ENCODE measurements at regions not wholly inside any gene's neighbourhood (a gene's known extent, or its start where the extent isn't known, plus 50 kb on each side); places are given as distances from the start of the nearest gene placed in this dataset.

GRCh38 chr5:44659334-44659733, 149.4 kb upstream of the MRPS30 start:
- Histone ChIP-seq H2BK120ac (replicated peaks; ENCODE audit: low read depth, low read length) (no peak overlapping the region), H3K56ac (replicated peaks; ENCODE audit: insufficient read length, low read depth, low read length) (no peak overlapping the region), H2BK15ac (ENCODE audit: low read length) (no peak overlapping the region), H3K4me1 (replicated peaks in 1 of 4; ENCODE audit: control insufficient read depth in 3 of 4, insufficient read depth in 4 of 4, low read length in 3 of 4) (no peaks in the 10 kb centered on the region), H3K36me3 (ENCODE audit: control insufficient read depth in 2 of 4, insufficient read depth in 4 of 4, low read length in 3 of 4) (no peaks in the 10 kb centered on the region), H3K23me2 (ENCODE audit: low read depth, low read length) (no peaks in the 10 kb centered on the region), H4K20me1 (replicated peaks in 1 of 2; ENCODE audit: control insufficient read depth in 1 of 2, insufficient read depth in 2 of 2, low read length in 2 of 2) (no peaks in the 10 kb centered on the region), H3K9me3 (ENCODE audit: insufficient read depth in 2 of 2, low read depth in 1 of 2, low read length in 1 of 2) (peaks cover 15 to 22% of the 10 kb centered on the region in 2 experiments), H3K4ac (replicated peaks; ENCODE audit: insufficient read length, low read depth, low read length) (no peak overlapping the region), H3K27ac (ENCODE audit: low read depth, low read length) (no peak overlapping the region), H3K79me2 (ENCODE audit: control insufficient read depth in 1 of 2, insufficient read depth in 2 of 2, low read length in 2 of 2) (no peaks in the 10 kb centered on the region), H3K79me1 (ENCODE audit: low read depth, low read length) (no peaks in the 10 kb centered on the region), H2AK5ac (ENCODE audit: low read depth, low read length) (no peak overlapping the region), H2BK12ac (ENCODE audit: low read depth, low read length) (no peak overlapping the region), H2BK20ac (ENCODE audit: low read length) (no peak overlapping the region), H4K91ac (replicated peaks; ENCODE audit: insufficient read length, low read length) (no peak overlapping the region), H3K18ac (ENCODE audit: extremely low read depth, low read length) (no peak overlapping the region), H3K23ac (ENCODE audit: insufficient read length) (no peak overlapping the region), H4K8ac (ENCODE audit: extremely low read depth, insufficient read depth, low read length) (no peak overlapping the region), H2AFZ (ENCODE audit: low read length) (no peak overlapping the region), H3K27me3 (replicated peaks in 1 of 4; ENCODE audit: control insufficient read depth in 3 of 4, extremely low read depth in 1 of 4, insufficient read depth in 3 of 4, low read length in 3 of 4) (no peaks in the 10 kb centered on the region), H3K4me2 (ENCODE audit: insufficient read depth in 1 of 2, low read depth in 2 of 2, low read length in 2 of 2) (no peak overlapping the region), H3K4me3 (ENCODE audit: extremely low read depth in 1 of 4, insufficient read depth in 2 of 4, low read depth in 3 of 4, low read length in 4 of 4) (no peak overlapping the region), H2BK5ac (ENCODE audit: low read depth, low read length) (no peak overlapping the region), H3K9ac (replicated peaks in 1 of 4; ENCODE audit: extremely low read depth in 1 of 4, low read depth in 3 of 4, low read length in 3 of 4) (no peak overlapping the region), H4K5ac (ENCODE audit: insufficient read length, low read depth, low read length) (no peak overlapping the region), H3K14ac (ENCODE audit: insufficient read length) (no peak overlapping the region)
- ChIA-PET POLR2A (ENCODE audit: partially characterized antibody) (no interaction called here), CTCF (ENCODE audit: partially characterized antibody) (interaction anchor here (0.6 to 0.9 kb wide), 2 partner anchors 16 to 326 kb away, joined by 3 read pairs; no protein-coding TSS in a partner anchor)
- WGBS, 2 experiments (ENCODE audit: extremely low coverage in 1 of 2, insufficient coverage in 1 of 2, insufficient read length in 1 of 2, insufficient replicate concordance in 2 of 2, low coverage in 1 of 2, low lambda C conversion rate in 2 of 2, missing lambda C conversion rate in 1 of 2) = 91% methylated on average over 3 of the region's 3 CpGs; no CpG with 5 or more reads in 1 of the 2 experiments
- no peak for TF ChIP-seq TCF12 (IDR thresholded peaks at IDR 0.05; ENCODE audit: low read depth, low read length)
- no peak for TF ChIP-seq YY1 (IDR thresholded peaks at IDR 0.05; ENCODE audit: low read depth, low read length)
- TF ChIP-seq RXRA (IDR thresholded peaks at IDR 0.05; ENCODE audit: insufficient read depth, low read depth, low read length) = no peak
- no peak for TF ChIP-seq CHD1 (IDR thresholded peaks at IDR 0.05; ENCODE audit: low read depth, low read length)
- TF ChIP-seq SRF (IDR thresholded peaks at IDR 0.05; ENCODE audit: low read depth, low read length) = no peak
- TF ChIP-seq POLR2AphosphoS5 (IDR thresholded peaks at IDR 0.05; ENCODE audit: low read depth, low read length) = no peak
- no peak for TF ChIP-seq POU5F1 (IDR thresholded peaks at IDR 0.05; ENCODE audit: low read depth, low read length)
- no peak for TF ChIP-seq RAD21 (IDR thresholded peaks at IDR 0.05 in 1 of 2, conservative IDR thresholded peaks at IDR 0.05 in 1 of 2; ENCODE audit: low read depth in 2 of 2, low read length in 2 of 2)
- no peak for TF ChIP-seq SAP30 (IDR thresholded peaks at IDR 0.05; ENCODE audit: insufficient read depth, insufficient replicate concordance, low read length)
- TF ChIP-seq FOSL1 (IDR thresholded peaks at IDR 0.05; ENCODE audit: insufficient read depth, low read depth, low read length) = no peak
- no peak for TF ChIP-seq CREB1 (IDR thresholded peaks at IDR 0.05)
- no peak for TF ChIP-seq JUN (IDR thresholded peaks at IDR 0.05; ENCODE audit: low read depth, low read length)
- TF ChIP-seq SIN3A (conservative IDR thresholded peaks at IDR 0.05 in 1 of 2, IDR thresholded peaks at IDR 0.05 in 1 of 2; ENCODE audit: low read depth in 1 of 2, low read length in 2 of 2) = no peak
- no peak for TF ChIP-seq SUZ12 (IDR thresholded peaks at IDR 0.05; ENCODE audit: low read length)
- TF ChIP-seq RFX5 (IDR thresholded peaks at IDR 0.05; ENCODE audit: borderline replicate concordance, low read depth, low read length) = no peak
- FAIRE-seq (no peak), DNase-seq (ENCODE audit: low read depth in 1 of 2, low spot score in 2 of 2) (no peak)

All from H1 (cell line).